Eye (tissue), 1 donor: ENCODE measurements at regions not wholly inside any gene's neighbourhood (a gene's known extent, or its start where the extent isn't known, plus 50 kb on each side); places are given as distances from the start of the nearest gene placed in this dataset.
A peak's percentile ranks its signal among the peaks of the same experiment; 100 is the strongest.
"Not testable (repeated sequence)": the region's sequence is repeated elsewhere in the genome, so short reads cannot be mapped to it uniquely, and the experiment has no call there.

Experiments used
- DNase-seq: peaks from one replicate; pipeline ENCODE4 v3.0.0-alpha.2; 2015

- not testable (repeated sequence) for DNase-seq
These were observed 335.6 kb downstream of the CRPPA start for GRCh38 chr7:16085780-16086179.

GRCh38 chr7:16084875-16085274 is 336.5 kb downstream of the CRPPA start:
- no peak for DNase-seq

DNA sequence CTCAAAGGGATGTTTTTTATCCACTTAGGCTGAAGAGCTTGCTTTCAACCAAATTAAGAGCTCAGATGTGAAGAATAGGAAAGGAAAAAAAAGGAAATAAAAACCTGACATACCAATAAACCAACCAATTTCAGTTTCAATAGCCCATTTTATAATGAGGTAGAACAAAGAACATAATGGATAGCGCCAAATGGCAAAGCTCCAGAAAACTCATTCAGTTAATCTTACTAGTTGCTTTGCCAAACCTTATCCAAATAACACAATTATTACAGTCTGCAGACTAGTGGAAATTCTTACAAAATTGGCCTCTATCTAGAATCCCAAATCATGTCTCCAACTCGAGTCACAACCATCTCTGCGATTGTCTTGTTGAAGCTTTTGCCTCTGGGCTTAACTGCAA is 337.0 kb downstream of the CRPPA start:
- no peak for DNase-seq

- no peak for DNase-seq
These were observed 337.4 kb downstream of the CRPPA start for GRCh38 chr7:16083931-16084330.

- no peak for DNase-seq
These were observed 341.2 kb downstream of the CRPPA start for GRCh38 chr7:16080131-16080530.

DNA sequence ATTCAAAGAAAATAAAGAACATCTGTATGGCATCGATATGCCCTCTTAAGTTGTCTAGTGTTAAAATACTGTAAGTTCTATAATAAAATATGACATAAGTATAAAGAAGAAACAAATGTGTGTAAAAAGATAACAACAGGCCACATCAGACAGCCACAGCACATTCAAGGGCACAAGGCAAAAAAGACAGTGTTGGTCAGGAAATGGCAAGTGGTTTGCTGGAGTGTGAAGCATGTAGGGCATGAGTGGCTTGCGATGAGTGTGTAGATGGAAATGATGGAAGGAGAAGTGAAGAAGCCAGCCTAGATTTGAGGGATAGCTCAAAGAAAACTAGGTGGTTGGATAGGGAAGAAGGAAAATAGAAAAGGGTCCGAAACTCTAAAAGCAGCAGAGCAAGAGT is 341.6 kb downstream of the CRPPA start:
- no peak for DNase-seq

DNA sequence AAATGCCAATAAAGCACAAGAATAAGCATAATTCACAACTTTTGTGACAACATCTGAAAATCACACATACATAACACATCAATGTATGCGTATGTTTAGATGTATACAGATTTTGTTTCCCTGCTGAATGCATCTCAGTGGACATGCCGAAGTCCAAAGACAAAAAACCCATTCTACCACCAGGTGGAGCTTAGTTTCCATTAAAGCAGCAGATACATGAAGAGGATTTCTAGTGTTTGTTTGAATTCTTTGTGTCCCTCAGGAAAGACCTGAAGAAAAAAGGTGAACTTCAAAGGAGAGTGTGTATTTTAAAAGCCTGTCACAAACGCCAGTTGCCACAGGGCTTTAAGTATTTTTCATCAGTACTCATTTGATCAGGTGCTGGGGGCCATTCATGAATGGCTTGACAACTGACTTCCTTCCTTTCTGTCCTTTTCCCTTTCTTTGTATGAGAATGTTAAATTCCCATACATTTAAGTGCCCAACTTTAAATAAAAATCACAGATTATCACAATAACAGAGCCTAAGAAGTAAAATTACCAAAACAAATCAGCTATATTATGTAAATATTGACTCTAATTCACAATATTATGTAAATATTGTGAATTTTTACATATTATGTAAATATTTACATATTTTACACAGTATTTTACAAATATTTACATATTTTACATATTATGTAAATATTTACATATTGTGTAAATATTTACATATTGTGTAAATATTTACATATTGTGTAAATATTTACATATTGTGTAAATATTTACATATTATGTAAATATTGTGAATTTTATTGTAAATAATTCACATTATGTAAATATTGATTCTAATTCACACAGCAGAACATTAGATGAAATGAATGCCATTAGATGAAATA is 343.0 kb downstream of the CRPPA start:
- DNase-seq, result peak; percentile 92

- peak; percentile 91 for DNase-seq
These were observed 350.0 kb downstream of the CRPPA start for GRCh38 chr7:16071246-16071857.

DNA sequence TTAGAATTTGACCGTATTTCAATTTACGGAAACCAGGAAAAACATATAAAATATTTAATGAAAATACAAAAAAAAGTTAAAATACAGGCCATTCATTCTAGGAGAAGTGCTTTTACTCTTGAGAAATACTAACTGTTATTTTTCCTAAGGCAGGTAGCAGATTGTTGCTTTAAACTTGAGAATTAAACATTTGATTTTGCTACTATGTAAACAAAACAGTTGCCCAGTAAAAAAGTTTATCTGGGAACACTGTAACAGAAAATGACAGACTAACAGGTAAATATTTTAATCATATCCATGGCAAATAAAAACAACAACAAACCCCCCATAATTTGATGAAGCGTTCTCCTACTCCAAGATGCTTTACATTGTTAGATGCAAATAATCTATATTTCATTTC is 350.5 kb downstream of the CRPPA start:
- no peak for DNase-seq

DNA sequence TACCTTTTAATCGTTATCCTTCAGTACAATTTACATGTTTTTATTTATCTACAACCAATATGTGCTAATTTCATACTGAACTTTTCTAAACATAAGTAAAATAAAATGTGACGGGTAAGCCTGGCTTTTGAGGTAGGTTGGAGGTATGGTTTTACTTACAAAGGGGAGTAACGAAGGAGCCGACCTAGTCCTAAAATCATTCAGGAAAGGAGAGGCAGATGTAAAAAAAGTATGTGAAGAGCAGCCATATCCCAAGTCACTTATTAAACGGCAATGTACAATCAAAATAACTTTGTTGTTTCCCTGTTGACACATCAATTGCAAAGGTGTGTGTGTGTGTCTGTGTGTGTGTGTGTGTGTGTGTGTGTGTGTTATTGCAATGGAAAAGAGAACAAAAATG is 351.3 kb downstream of the CRPPA start:
- DNase-seq, result no peak

- DNase-seq, result no peak
These were observed 353.2 kb downstream of the CRPPA start for GRCh38 chr7:16068183-16068582.

- peak; percentile 30 for DNase-seq
These were observed 353.6 kb downstream of the CRPPA start for GRCh38 chr7:16067711-16068110.

DNA sequence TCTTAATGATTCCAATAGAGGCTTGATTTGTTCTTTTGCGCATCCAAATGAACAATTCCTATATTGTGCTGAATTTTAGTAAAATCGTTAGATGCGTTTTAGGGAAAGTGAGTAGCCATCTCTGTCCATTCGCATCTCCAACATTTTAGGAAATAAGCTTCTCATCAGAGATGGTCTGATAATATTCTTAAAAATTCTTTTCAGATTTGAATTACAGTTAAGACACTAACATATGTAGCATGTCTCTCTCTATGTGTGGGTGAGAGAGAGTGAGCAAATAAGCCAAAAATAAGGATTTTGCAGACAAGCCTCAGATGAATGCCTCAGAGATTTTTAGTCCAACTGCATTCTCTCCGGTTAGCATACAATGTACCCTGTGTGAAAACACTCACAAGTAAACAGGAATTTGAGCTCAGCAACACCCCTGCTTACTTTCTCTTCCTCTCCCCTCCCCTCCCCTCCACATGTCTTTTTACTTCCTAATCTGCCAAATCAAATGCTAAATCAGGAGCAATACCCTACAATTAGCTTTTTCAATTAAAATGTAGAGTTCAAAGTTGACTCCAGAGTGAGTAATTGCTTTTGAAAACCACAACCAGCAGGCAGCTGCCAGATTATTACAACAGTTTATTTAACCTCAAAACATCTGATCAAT is 354.4 kb downstream of the CRPPA start:
- DNase-seq, result peak; percentile 26

DNA sequence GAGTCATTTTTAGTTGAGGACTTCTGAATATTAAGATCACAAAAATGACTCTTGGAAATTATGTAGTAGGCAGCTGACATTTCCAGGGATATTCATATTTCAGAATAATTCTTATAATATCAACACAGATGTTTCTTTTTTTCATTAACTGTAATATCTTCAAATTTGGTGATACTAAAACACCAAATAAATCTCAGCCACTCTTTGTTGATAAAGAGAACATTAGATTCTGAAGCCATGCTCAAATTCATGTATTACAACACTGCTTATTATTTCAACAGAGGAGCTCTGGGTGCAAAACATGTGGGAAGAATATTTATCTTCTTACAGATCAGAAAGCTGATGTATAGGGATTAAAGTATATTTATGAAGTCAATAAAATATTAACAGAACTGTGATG is 355.4 kb downstream of the CRPPA start:
- DNase-seq, result no peak

DNA sequence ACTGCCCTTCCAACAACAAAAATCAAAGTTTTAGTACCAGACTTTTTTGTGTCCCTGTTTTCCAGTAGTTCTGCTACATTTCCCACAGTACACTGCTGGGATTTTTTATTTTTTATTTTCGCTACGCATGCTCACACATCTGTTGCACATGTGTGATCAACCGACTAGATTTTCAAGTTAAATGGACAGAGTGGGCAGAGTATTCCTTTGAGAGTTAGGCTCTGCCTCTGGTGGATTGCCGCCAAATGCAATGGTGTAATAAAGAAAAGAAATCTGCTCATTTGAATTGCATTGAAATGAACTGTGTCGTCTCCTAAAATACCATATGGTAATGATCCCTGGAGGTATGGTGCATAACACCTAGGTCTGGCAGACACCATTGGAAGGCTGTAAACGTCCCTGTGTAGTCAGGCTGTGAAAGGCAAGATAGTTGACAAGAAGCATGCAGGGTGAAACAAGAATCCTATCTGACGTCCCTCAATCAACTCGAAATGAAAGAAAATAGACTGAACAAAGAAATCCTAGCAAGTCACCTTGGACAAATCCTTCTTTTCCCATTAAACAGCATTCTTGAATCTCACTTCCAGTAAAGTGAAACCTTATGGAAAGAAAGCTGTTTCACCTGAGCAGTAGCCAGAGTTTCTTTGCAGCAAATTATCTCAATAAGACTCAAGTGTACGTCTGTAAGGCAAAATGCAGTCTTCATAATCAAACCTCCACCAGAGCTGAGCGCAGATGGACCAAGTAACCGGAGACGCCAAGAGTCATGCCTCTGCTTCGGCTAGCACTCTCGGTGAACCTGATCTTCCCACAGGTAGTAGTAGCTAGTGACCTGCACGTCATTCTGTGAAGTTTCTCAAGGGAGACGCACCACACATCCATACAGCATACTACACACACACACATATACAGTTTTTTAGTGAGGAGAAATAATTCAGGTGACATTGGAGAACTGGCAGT is 357.3 kb downstream of the CRPPA start:
- peak; percentile 35 for DNase-seq

- no peak for DNase-seq
These were observed 358.1 kb downstream of the CRPPA start for GRCh38 chr7:16063221-16063620.

- DNase-seq, result peak; percentile 26
These were observed 359.1 kb downstream of the CRPPA start for GRCh38 chr7:16062269-16062668.

DNA sequence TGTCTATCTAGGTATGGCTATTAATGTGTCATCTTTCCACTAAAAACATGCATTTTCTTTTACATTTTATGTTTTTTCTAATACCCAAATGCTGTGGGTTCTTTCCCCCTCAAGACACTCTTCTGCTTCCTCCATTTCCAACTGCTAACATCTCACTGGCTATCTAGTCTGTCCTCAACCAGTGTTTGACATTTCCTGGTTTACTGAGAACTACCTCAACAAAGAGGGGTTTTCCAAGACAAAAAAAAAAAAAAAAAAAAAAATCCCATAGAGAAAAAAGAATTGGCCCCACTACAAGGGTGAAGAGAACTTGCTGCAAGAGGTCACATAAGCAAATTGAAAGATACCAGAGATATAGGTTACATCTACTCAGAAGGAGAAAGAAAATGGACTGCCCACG is 359.7 kb downstream of the CRPPA start:
- no peak for DNase-seq

DNA sequence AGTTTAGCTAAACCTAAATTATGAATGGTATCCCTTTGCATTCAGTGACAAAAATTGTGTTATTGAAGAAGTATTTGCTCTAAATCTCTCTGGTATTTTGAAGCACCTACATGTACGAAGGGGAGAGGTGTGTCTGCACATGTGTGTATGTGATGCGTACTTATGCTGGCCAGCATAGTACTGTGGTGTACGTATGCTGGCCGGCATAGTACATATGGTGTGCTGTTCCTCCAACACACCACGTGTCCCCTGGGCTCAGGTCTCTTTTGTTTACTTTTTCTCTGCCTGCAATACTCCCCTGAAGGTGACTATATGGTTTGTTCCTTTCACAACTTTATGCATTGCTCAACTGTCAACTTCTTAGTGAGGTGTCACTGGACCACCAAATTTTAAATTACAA is 360.3 kb downstream of the CRPPA start:
- no peak for DNase-seq

DNA sequence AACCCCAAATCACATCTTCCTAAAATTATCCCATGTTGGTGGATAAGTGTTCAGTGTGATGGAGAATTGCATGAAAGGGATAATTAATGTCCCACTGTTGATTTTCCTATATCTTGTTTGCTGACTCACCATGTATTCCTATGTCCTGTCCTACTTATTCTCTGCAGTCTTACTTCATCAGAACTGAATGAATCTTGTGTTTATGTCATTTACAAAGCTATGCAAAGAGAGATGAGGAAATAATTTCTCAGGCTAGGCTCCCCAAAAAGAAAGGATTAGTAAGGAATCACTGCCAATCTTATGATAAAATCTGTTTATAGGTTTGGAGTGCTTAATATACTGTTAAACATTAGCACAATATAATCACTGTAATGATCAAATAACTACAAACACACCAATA is 360.8 kb downstream of the CRPPA start:
- DNase-seq, result no peak

- no peak for DNase-seq
These were observed 365.9 kb downstream of the CRPPA start for GRCh38 chr7:16055263-16055976.
